ENCODE measurements at regions not wholly inside any gene's neighbourhood (a gene's known extent, or its start where the extent isn't known, plus 50 kb on each side); places are given as distances from the start of the nearest gene placed in this dataset.

DNA sequence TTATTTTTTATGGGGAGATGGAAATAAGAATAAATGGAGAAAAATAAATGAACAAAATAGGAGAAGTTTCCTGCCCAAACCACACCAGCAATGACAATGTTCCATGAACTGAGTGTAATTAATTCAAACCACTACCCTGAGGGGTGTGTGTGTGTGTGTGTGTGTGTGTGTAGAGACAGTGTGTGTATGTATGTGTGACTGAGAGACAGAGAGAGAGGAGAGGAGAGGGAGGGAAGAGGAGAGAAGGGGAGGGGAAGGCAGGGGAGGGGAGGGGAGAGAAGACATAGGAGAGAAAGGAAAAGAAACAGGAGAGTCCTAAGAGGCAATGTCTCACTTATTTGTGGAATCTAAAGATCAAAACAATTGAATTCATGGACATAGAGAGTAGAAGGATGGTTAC, 65.0 kb upstream of the POU2AF1 start:
- DNase-seq: no peak

DNA sequence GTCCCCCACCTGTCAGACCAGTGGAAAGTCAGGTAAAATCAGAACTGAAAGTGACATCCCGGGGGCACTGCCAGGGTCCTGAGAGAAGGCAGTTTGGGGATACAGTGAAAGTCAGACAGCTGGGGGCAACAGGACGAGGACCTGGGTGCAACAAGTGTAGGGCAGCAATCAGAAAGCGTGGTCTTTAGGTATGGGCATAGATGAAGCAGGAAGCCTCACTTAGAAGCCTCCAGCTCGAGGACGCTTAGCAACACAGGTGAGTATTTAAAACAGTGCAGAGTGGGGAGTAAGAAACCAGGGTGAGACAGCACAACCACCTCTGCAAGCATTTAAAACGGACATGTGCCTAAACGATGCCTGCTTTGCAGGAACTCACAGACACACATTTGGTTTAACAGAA, 64.6 kb upstream of the POU2AF1 start:
- no peak for DNase-seq

DNA sequence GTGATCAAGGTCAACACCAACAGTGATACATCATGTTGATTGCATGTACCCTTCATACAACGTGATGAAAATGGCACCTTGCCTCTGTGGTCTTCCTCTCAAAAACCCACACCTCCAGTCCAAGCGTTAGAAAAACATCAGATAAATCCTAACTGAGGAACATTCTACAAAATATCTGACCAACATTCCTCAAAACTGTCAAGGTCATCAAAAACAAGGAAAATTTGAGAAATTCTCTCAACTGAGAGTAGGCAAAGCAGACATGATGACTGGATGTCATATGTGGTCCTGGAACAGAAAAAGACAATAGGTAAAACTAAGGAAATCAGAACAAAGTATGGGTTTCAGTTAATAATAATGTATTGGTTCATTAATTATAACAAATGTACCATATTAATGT, 64.0 kb upstream of the POU2AF1 start:
- no peak for DNase-seq

DNA sequence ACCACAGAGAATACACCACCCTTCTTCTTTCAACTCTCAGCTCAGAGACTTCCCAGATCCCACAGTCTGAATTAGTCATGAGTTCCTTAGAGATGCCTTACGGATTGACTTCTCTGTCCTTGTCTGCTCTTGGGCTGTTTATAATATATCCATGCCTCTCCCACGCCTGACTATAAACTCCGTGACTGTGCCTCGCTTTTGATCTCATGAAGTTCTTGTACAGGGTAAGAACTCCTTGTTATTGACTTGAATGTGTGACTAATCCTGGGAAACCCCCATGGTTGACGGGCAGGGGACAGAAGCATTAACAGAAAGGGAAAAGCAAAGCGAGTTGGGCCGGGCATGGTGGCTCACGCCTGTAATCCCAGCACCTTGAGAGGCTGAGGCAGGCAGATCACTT, 62.4 kb upstream of the POU2AF1 start:
- no peak for DNase-seq

DNA sequence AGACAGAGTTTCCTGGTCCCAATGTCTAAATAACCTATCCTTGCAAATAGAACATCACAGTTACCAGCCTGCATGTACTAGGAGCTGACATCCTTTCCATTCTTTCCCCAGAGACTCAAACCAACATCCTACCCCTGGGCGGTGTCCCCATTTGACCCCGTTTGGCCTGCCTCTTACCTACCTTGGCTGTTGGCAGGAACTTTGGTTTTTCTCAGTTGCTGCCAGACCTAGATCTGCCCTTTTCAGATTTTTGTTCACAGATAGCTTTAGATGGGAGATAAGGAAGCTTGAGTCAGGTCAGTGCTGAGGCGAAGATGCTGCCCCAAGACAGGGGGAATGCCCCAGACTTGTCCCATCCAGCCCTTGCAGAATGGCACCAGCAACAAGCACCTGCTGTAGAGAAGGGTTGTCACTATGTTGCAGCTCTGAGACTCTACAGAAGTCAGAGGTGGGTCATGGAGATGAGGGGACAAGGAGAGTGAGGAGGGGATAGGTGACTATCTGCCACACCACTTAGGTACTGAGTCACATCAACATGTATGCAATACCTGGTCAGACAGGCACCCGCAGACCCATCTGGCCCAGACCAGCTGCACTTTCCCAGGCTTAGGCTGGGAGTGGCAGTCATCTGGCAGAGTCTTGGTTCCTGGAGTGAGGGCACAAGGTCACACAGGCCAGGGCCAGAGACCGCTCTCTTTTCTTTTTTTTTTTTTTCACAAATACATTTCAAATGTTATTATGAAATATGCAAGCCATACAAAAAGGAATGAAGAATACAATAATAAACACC, 61.5 kb upstream of the POU2AF1 start:
- no peak for DNase-seq

DNA sequence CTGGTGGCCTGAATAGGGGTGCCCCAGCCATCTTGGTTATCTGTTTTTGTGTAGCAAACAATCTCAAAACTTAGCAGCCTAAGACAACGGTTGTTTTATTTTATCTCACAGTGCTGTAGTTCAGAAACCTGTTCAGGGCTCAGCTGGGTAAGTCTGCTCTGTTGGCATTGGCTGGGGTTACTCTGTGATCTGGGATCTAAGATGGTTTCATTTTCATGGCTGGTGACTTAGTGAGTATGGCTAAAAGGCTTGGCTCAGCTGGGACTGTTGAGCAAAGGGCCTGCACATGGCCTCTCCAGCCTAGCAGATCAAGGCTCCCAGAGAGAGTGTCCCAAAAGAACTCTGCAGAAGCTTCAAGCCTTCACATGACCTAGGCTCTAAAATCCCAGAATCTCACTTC, 60.8 kb upstream of the POU2AF1 start:
- DNase-seq: no peak

DNA sequence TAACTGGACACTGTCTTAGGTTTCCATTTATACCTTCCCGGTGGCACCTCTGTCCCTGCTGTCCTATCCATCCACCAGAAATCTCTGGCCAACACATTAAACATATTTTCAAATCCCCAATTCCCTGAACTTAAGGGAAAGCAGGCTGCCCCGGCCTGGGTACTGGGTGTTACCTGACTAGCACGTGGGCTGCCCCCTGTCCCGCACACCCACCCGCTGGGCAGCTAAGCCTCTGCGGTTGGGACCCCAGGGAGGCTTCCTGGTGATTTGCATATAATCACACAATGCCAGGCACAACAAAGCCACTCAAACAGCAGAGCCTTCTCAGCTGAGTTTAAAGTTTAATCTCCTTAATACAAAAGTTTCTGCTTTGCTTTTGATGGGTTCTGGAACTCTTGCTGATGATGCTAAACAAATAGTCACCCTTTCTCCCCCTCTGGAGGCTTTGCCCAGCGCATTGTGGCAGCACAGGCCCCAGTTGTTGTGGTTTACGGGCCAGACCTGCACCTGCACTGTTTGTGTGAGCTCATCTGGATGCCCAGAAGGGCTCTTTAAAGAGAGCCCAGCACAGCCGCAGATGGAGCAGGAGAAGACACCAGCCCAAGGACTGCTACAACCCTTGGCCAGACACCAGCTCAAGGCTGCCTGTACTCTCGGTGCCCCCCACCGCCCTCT, 59.9 kb upstream of the POU2AF1 start:
- DNase-seq: no peak

DNA sequence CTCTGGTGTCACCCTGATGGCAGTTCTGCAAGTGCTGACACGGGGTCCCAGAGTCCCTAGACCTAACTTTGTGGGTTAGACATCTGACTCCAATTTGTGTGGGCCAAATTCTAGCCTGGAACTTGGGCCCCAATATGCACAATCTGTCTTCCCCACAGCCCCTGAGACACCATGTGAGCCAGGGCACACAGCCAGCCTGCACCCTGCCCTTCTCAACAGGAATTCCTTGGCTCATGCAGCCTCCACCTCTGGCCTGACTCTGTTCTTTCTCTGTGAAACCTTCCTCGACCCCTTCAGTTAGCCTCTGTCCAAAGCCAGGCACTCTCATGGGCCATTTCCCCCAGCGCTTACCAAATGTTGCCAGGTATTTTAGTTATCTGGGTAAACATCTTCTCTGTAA, 59.1 kb upstream of the POU2AF1 start:
- DNase-seq: no peak

DNA sequence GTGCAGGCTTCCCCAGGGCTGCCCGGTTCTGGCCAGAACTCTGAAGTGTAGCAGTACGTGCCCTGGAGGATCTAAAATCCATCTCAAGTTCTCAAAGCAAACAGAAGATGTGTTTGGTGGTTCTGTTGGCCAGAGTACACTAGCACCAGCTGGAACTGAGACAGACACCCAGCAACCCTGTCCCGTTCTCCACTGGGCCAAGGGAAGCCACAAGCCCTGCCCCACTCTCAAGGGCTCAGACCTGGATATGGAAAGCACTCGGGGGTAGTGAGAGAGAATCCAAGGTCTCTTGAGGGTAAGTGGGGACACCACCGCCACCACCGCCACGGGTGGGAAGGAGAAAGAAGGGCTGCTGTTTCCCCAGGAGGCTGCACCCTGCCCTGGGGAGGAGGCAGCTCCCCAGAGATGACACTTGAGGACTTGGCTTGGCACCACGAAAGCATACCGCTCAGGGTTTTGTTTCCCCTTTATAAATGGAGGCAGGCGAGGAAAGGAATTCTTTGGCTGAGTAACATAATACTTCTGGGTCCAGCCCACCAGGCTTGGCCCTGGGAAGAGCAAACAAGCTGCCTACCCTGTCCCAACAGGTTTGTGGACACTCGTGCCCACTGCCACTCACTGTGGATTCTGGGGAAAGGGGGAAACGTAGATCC, 56.1 kb upstream of the POU2AF1 start:
- DNase-seq: no peak

DNA sequence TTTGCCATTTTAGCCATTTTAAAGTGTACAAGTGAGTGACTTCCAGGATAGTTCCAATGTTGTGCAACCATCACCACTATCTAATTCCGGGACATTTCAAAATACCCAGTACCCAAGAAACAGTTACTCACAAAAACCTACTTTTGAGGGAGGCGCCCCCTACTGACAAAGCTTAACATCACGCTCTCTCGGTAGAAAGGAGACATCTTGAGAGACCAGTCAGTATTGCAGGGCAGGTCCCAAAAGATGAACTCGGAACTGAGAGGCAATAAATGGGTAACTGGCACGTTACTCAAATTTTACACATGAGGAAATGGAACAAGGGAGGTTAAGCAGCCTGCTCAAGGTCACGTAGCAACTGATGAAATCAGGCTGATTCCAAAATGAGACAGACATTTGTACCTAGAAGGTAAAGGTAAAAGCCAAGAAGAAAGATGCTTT, 50.0 kb upstream of the POU2AF1 start:
- DNase-seq: peak; percentile 22
